Calu3 (cell line): ENCODE measurements at regions not wholly inside any gene's neighbourhood (a gene's known extent, or its start where the extent isn't known, plus 50 kb on each side); places are given as distances from the start of the nearest gene placed in this dataset.

ENCODE experiments used
- BruUV-seq: library from RNA; stranded (reverse); fragments of 400-500 nt; replicated peaks from 2 replicates; lab custom pipeline; 2021; lab: Mats Ljungman, UMichigan
- CTCF ChIA-PET: fragments of 300-600 bp; sonication (Branson Sonifier 250); formaldehyde crosslinking; loops from one replicate; lab custom pipeline; 2022; ENCODE audit warnings: antibody characterized with exemption; lab: Charles Lee
- DNase-seq: peaks from one replicate; pipeline ENCODE4 v3.0.0; 2022
- H3K27ac Mint-ChIP-seq: one replicate; pipeline ENCODE4 v1.8.0; 2022; ENCODE audit warnings: mixed read lengths; ENCODE audit not compliant: unreplicated experiment
- H3K27me3 Mint-ChIP-seq: one replicate; pipeline ENCODE4 v1.8.0; 2022; ENCODE audit warnings: mixed read lengths; ENCODE audit not compliant: unreplicated experiment
- H3K36me3 Mint-ChIP-seq: one replicate; pipeline ENCODE4 v1.8.0; 2022; ENCODE audit warnings: mild to moderate bottlenecking, moderate library complexity, mixed read lengths; ENCODE audit not compliant: insufficient read depth, unreplicated experiment
- H3K4me1 Mint-ChIP-seq: one replicate; pipeline ENCODE4 v1.8.0; 2022; ENCODE audit warnings: mild to moderate bottlenecking, low read depth, mixed read lengths; ENCODE audit not compliant: unreplicated experiment
- H3K4me3 Mint-ChIP-seq: one replicate; pipeline ENCODE4 v1.8.0; 2022; ENCODE audit warnings: mild to moderate bottlenecking, low read depth, moderate library complexity, mixed read lengths; ENCODE audit not compliant: unreplicated experiment
- H3K9me3 Mint-ChIP-seq: one replicate; pipeline ENCODE4 v1.8.0; 2022; ENCODE audit warnings: low read depth, mixed read lengths; ENCODE audit not compliant: unreplicated experiment
- CTCF ChIP-seq: fragments of 200-600 bp; IDR thresholded peaks from one replicate; pipeline ENCODE4 v1.8.0; 2022; ENCODE audit warnings: antibody characterized with exemption; ENCODE audit not compliant: unreplicated experiment
- intact Hi-C: fragments of 100-400 bp; cut with micrococcal nuclease; formaldehyde crosslinking; loops from one replicate; pipeline ENCODE4 v1.10.0; 2022; ENCODE audit not compliant: unreplicated experiment

GRCh38 chr11:97356144-97356543 lies 966.3 kb downstream of the JRKL start:
- no TSS peak for BruUV-seq
- Mint-ChIP-seq H3K9me3 (peaks cover 3% of the 10 kb centered on the region), H3K36me3 (no peaks in the 10 kb centered on the region), H3K27me3 (no peaks in the 10 kb centered on the region), H3K4me3 (no peak overlapping the region), H3K27ac (no peak overlapping the region), H3K4me1 (no peaks in the 10 kb centered on the region)
- CTCF ChIA-PET: no interaction called here
- no peak for DNase-seq
- TF ChIP-seq CTCF: no peak
- intact Hi-C loops: no loop called here

- CTCF ChIA-PET: no interaction called here
- Mint-ChIP-seq H3K4me1 (no peaks in the 10 kb centered on the region), H3K27me3 (no peaks in the 10 kb centered on the region), H3K9me3 (peaks cover 4% of the 10 kb centered on the region), H3K4me3 (no peak overlapping the region), H3K27ac (no peak overlapping the region), H3K36me3 (no peaks in the 10 kb centered on the region)
- no TSS peak for BruUV-seq
- TF ChIP-seq CTCF: no peak
- intact Hi-C loops: no loop called here
- no peak for DNase-seq
These were observed 969.2 kb downstream of the JRKL start for GRCh38 chr11:97359016-97359415.

GRCh38 chr11:97361812-97362378 lies 972.1 kb downstream of the JRKL start:
- intact Hi-C loops: no loop called here
- DNase-seq: no peak
- BruUV-seq: no TSS peak

GRCh38 chr11:97363331-97363730 lies 973.5 kb downstream of the JRKL start:
- BruUV-seq: no TSS peak
- H3K27ac Mint-ChIP-seq: no peak overlapping the region
- CTCF ChIA-PET: no interaction called here
- no peak for DNase-seq
- no peak overlapping the region for H3K4me3 Mint-ChIP-seq
- H3K36me3 Mint-ChIP-seq: no peaks in the 10 kb centered on the region
- no peaks in the 10 kb centered on the region for H3K4me1 Mint-ChIP-seq
- TF ChIP-seq CTCF: no peak
- intact Hi-C loops: no loop called here
- H3K27me3 Mint-ChIP-seq: no peaks in the 10 kb centered on the region
- peaks cover 6% of the 10 kb centered on the region for H3K9me3 Mint-ChIP-seq

More at GRCh38 chr11:97361812-97362378, 972.1 kb downstream of the JRKL start:
- H3K36me3 Mint-ChIP-seq: no peaks in the 10 kb centered on the region
- CTCF ChIA-PET: no interaction called here
- no peak overlapping the region for H3K27ac Mint-ChIP-seq
- TF ChIP-seq CTCF: no peak
- no peaks in the 10 kb centered on the region for H3K4me1 Mint-ChIP-seq
- H3K4me3 Mint-ChIP-seq: no peak overlapping the region
- H3K9me3 Mint-ChIP-seq: peaks cover 6% of the 10 kb centered on the region
- no peaks in the 10 kb centered on the region for H3K27me3 Mint-ChIP-seq
